ENCODE measurements at regions not wholly inside any gene's neighbourhood (a gene's known extent, or its start where the extent isn't known, plus 50 kb on each side); places are given as distances from the start of the nearest gene placed in this dataset.

DNA sequence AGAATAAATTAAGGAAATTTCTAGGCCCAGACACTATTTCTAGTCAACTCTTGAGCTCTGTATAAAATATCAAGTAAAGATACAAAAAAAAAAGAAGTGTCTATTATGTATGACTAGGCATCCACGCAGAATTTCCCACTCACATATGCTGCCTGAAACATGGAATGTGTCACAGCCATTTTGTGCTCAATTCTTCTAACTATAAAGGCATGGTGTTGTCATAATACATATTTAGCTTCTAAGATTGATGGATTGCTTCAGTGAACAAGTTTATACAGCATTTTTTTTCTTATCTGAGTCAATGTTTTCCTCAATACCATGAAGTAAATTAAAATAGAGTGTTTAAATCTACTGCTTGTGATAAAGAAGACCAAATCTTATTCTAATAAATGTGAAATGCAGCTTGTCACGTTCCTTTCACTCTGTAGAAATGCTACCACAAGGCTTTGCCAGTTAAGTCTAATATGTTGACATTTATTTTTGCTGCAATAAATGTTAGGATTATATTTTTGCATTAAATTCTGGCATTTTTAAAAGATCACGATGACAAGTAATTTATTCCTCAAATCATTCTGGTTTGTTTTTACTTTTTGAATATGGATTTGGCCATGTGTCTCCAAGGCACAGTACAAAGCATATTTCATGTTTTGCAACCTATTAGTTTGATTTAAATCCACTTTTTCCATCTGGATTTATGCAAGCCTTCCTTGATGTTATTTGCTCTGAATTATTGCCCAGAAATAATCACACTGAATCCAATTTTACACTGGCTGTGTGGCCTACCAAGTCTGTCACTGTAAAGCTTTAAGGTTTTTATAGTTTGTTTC, 1829.0 kb upstream of the PCDH7 start:
- peak; percentile 1 for DNase-seq

DNA sequence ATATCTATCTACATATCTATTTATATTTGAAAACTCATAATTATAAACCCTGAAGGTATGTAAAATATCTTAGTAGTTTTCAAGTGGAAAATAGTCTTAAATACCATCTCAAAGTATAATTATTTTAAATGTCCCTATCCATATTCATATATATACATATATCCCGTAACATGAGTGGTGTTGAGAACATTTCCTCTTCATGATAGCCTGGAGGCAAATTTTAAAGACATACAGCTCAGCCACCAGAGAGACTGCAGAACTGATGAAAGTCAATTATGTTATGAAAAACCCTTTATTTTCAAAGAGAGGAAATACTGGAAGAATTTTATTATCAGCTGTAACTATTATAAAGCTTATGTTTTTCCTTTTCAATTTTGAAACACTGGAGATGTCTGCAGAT, 1806.7 kb upstream of the PCDH7 start:
- DNase-seq = no peak

DNA sequence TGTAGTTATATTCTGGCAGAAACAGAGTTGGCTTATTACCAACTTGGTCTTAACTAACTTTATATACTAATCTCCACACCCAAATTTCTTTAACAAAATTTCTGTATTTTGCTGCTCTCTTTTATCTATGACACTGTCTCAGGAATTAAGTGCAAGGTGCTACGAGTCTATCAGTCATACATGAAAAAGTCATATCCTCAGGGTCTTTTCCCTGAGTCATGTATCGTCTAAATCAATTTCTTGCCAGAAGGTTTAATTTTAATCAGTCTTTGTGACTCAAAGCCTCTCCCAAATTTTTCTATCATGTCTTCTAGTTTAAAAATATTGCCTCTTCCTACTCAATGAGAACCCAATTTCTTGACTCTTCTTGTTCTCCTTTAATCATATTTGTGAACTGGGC, 1803.6 kb upstream of the PCDH7 start:
- no peak for DNase-seq

DNA sequence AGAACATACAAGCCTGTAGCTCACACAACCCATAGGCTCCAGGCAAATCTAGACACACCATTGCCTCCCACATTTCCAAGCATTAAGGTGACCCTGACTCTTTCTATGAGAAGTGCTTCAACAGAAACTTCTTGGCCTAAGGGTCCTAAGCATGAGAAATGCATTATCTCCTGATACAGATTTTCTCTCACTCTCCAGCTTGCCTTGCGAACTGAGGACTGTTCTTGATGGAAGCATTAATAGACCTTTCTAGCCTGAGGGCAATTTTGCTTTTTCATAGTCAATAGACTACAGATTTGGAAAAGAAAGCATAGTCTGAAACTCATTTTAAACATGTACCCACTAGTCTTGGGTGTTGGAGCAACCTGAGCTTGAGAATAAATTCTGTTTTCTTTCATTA, 1801.3 kb upstream of the PCDH7 start:
- no peak for DNase-seq

DNA sequence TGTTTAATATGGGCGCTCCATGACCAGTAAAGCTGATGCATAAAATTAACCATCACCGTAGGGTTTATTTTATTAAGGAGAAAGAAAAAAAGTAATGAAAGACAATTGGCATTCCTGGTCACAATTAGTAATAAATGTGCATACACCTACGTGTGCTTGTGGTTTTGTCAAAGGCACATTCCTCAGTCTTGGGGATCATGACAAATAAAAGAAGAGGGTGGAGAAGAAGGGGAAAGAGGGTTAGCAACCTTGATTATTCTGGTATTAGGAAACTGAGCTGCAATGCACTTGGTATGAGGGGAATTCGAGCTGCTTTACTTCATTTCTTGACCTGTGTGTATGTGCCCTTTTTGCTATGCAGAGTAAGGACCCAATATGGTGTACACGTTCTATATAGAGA, 1798.3 kb upstream of the PCDH7 start:
- peak; percentile 6 for DNase-seq

DNA sequence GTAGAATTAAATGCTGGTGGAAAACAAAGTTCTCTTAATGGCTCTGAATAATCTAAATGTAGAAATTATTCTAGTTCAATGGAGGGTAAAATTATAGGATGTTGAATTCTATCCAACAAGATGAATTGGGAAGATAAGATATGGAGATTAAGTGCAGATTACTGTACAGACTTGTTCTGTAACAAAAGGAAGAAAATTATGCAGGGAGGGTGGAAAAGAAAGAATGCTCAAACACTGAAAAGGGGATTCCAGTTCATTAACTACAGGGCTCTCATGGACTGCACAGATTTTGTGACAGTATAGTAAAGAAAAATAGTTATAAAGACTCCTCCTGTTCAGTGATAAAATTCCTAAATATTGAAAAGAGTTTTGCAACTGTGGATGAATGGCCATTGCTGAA, 1794.0 kb upstream of the PCDH7 start:
- no peak for DNase-seq

DNA sequence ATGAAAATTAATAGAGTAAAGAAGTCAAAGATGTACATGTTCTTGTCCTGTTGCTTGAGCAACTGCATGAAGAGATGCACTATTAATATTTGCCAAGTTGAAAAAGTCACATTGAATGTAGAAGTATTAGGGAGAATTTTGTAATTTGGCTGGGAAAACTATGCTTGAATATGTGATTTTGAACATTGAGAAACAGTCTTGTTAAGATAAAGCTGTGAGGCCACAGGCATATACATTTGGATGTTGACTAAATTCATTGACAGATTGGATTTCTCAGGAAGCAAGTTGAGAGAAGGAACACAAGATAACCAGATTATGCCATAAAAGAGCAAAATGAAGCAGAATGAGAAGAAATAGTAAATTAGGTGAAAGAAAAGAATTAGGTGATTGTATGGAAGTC, 1777.5 kb upstream of the PCDH7 start:
- no peak for DNase-seq

DNA sequence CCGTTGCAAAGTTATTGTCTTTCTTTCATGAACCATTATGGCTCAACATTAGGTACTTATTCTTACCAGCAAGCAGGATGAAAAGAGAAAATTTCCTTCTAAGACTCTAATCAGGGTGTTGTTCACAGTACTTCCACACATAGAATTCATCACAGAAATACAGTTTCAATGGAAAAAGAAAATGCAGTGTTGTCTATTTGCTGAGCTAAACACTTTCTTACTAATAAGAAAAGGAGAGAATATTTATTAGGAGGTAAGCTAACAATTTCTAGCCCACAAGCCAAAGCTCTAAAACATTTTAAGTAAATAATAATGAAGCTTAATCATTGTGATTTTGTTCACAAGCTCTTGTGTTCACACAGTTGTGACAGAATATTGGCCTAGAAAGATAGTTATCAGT, 1772.8 kb upstream of the PCDH7 start:
- no peak for DNase-seq

DNA sequence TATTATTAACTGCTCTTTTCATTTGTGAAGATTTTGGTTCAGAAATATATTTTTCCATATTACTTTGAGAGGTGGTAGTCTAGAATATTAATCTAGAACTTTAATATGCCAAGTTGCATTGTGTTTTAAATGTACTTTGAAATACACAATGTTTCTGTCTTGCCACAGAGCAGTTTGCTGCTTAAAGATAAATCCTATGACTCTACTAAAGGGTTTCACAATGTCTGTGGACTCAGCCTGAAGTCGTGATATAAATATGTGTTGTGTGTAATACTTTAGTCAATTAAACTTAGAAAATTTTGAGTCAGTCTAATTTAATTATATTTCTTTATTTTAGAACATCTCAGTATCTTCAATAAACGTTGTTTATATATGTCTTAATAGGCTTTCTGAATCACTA, 1771.7 kb upstream of the PCDH7 start:
- no peak for DNase-seq

DNA sequence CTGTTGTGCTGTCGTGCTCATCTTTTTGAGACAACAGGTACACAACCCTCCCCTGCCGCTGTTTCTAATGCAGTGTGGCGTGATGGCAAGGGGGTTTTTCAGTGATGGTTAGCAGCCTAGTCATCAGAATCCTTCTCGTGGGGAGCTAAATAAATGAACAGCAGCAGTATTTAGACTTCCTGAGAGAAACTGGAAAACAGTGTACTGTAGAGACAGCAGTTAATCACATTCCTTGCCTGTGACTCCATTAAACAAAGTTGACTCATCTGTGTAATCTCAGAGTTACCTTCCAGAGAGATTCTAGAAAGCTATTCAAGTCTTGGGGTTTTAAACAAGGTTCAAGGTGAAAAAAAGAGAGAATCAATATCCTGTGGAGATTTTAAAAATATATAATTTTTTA, 1753.2 kb upstream of the PCDH7 start:
- peak; percentile 58 for DNase-seq

DNA sequence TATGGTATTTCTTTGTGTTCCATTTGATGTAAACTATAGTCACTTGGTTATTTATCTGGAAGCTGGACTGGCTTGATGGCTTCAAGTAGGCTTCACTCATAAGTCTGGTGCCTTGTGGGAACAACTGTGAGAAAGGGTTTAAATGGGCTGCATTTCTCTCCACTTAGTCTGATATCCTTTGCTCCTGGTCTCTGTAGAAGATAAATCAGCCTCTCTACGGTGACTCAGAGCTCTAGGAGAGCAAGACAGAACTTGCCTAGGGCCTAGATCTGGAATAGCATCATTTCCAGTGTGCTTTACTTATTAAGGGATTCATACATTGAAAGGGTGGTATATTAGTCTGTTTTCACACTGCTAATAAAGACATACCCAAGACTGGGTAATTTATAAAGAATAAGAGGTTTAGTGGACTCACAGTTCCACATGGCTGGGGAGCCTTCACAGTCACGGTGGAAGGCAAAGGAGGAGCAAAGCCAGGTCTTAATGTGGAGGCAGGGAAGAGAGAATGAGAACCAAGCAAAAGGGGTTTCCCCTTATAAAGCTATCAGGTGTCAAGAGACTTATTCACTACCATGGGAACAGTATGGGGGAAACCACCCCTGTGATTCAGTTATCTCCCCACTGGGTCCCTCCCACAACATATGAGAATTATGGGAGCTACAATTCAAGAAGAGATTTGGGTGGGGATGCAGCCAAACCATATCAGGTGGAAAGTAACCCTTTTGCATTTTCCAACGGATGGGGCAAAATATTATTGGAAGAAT, 1746.4 kb upstream of the PCDH7 start:
- DNase-seq = peak; percentile 9

DNA sequence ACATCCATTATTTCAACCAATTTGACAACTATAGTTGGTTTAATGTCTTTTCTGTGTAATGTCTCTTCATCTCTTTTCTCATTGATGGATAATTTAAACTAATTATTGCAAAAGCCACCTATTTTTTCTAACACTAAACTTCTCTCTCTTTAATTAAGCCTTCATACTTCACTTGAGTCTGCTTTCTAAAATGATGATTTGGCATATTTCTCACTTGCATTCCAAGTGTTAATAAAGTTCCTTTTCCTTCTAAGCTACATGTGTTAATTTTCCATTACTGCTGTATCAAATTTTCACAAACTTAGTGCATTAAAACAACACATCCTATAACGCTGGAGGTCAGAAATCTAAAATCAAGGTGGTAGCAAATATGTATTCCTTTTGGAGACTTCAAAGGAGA, 1743.8 kb upstream of the PCDH7 start:
- no peak for DNase-seq

DNA sequence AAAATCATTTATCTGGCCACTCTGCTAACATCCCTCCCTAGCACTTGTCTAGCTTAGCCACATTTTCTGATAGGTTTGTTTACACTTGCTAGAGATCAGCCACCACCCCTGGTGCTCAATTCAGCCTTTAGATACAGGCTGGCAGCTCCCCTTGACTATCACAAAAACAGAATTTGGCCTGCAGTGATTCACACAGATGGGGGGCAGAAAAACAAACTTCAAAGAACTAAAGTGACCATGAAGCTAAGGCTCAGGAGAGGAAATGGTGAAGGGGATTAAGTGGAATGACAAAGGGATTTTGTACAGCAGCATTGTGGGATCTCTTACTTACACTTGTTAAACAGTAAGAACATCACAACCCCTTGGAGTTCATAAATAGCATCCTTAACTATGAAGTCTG, 1718.0 kb upstream of the PCDH7 start:
- no peak for DNase-seq

DNA sequence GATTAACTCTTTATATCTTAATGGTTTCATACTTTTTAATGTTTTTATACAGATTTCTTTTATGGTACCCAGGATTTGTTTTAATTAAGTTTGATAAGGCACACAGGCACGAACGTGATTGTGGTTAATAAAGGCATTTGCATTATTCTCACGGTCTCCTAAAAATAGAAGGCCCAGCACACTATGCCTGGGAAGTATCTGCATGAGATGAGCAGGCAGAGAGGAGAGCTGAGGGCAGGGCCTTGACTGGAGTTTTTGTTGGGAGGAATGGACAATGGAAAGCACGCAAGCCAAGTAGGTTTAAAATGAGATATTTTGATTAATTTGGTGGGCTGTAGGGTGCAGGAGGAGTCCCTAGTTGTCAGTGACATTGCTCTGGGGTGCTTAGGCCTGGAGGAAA, 1714.3 kb upstream of the PCDH7 start:
- no peak for DNase-seq

DNA sequence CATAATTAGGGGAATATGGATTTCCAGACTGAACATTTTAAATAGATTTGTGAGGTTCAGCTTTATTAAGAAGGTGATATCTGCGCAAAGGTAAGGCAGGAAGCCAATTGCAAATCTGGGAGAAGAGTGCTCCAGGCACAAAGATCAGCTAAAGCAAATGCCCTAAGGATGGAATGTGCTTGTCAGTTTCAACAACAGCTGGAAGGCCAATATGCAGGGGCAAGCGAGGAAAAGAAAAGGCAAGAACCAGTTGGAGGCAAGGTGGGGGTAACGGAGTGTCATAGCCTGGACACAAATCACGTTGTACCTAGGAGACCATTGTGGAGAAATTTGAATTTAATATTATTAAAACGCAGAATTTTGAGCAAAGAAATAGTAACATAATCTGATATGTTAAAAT, 1710.3 kb upstream of the PCDH7 start:
- no peak for DNase-seq

DNA sequence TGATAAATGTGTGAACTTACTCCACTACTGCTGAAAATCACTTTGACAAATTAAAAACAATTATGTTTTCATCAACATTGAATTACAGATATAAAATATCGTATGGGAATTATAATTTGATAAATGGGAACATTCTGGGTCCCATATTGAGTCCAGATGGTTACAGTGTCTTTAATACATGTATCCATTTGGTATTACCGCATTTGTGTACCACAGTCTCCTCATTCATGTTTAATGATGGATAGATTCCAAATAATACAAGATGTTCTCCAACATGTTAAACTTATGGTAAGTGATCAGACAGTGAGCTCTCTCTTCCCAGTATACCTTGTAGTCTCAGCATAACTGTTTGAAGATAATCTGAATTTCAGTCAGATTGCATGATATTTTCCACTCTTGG, 1706.8 kb upstream of the PCDH7 start:
- no peak for DNase-seq

DNA sequence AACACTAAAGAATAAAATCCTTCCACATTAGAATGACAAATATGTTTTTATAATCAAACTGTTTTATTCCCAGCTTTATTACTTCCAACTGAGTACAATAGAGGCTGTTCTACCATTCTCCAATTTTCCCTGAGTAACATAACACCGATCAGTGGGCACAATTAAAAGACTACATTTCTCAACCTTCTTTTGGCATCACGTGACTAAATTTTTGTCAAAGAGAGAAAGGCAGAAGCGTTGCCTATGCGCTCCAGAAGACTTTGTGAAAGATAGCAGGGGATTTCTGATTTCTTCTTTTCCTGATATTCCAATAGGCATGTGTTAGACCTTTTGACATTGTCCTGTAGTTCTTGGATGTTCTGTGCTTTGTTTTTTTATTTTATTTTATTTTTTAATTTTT, 1705.6 kb upstream of the PCDH7 start:
- no peak for DNase-seq

DNA sequence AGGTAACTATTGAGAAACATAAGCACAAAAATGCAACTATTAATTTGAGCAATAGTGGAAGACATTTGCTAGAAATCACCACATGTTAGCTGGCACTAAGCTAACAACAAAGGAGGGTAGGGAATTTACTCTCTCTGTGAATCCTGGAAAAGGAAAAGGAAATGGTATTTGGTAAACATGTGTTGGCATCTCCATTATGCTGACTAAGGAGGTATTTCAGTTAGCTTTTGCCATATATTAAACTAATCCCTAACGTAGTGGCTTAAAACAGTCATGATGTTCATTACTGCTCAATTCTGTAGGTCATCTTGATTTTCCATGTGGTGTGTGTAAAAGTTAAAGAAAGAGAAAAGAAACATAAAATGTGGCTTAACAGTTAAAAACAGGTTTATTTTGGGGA, 1686.5 kb upstream of the PCDH7 start:
- no peak for DNase-seq

DNA sequence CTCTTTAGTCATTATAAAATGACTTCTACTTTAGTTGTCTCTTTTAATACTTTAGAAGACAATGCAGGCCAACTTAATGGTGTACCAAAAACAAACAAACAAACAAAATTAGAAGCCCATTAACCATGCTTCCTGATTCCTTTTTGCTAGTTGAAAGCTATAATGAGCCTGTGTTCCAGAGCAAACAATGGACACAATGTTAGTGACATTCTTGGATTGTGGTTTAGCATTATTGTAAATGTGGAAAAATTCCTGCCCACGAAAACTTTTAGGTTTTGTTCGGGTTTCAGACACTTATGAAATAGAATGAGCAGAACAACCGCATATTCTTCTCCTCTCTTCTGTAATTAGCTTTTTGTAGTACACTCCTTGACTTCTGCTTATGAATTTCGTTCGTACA, 1682.7 kb upstream of the PCDH7 start:
- no peak for DNase-seq

DNA sequence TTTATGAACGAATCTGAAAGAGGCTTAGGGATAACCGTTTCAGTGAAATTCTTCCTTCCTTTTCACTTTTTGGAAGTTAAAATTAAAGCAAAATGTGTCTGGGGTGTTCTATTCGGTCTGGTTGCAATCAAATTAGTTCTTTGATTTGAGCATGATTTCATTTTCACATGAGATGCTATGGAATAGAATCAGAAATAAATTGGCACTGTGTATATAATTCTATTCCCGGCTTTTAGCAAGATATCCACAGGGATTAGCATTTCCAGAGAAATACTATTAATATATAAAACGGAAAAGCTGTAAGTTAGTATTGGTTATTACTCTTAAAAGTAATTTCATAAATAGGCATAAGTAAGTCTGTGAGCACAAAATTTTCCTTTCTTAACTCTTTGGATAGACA, 1676.8 kb upstream of the PCDH7 start:
- DNase-seq = no peak

DNA sequence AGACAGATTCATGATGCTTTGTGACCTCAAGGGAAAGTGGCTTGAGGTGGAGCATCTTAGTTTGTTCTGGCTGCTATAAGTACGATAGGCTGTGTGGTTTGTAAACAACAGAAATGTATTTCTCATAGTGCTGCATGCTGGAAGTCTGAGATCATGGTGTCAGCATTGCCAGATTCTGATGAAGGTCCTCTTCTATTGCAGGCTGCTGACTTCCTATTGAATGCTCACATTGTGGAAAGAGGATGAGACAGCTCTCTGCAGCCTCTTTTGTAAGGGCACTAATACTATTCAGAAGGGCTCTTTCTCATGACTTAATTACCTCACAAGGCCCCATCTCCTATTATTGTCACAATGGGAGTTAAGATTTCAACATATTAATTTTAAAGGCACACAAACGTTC, 1674.0 kb upstream of the PCDH7 start:
- peak; percentile 62 for DNase-seq

DNA sequence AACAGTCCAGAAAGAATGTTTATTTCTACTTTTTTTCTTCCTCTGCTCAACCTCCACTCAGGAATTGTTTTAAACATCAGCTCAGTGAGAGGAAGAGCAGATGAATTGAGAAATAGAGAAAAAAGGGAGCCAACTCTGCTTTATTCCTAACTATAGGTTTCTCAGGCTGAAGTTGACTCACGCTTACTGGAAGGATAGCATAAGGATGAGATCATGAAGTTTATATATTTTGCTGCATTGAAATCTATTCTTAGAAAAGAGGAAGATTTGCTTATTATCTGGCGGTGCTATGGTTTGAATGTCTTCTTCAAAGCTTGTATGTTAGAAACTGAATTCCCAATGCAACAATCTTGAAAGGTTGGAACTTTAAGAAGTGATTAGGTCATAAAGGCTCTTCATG, 1673.4 kb upstream of the PCDH7 start:
- peak; percentile 77 for DNase-seq

DNA sequence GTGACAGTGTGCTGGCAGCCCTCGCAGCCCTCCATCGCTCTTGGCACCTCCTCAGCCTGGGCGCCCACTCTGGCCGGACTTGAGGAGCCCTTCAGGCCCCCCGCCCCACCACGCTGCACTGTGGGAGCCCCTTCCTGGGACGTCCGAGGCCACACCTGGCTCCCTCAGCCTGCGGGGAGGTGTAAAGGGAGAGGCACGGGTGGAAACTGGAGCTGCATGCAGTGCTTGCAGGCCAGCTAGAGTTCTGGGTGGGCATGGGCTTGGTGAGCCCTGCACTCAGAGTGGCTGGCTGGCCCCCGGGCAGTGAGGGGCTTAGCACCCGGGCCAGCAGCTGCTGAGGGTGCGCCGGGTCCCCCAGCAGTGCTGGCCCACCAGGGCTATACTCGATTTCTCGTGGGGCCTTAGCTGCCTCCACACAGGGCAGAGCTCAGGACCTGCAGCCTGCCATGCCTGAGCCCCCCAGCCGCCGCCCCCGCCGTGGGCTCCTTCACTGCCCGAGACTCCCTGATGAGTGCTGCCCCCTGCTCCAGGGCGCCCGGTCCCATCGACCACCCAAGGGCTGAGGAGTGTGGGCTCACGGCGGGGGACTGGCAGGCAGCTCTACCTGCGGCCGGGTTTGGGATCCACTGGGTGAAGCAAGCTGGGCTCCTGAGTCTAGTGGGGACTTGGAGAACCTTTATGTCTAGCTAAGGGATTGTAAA, 1672.7 kb upstream of the PCDH7 start:
- DNase-seq = no peak

DNA sequence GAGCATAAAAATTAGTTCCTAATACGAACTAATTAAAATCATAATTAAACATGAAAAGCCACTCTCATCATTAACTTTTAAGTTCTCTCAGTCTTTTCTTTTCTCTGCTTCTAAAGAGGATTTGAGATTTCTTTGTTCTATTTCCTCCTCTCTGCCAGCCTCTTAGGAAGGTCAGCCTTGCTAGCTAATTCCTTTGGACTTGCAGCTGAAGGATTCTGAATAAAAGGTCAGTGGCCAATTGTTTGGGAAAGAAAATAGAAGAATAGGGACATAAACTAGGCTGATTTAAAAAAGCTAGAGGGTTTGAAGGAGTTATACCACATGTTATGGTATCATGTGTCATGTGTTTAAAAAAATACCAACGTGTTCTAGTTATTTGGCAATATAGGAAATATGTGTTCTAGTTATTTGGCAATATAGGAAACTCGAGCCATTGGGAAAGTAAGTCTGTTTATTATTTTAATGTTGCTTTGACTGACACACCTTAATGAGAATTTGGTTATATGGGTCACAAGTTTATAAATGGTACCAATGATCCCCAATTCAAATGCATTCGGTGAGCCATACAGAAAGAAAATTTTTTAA, 1668.7 kb upstream of the PCDH7 start:
- DNase-seq = no peak
